Chondrocyte (in vitro differentiated cells): ENCODE measurements at regions not wholly inside any gene's neighbourhood (a gene's known extent, or its start where the extent isn't known, plus 50 kb on each side); places are given as distances from the start of the nearest gene placed in this dataset.

ENCODE experiments used
- DNase-seq: peaks from one replicate; pipeline ENCODE4 v3.0.0; 2021; ENCODE audit warnings: mixed read lengths, low spot score
- H3K27ac Mint-ChIP-seq: one replicate; pipeline ENCODE4 v1.8.0; 2021; ENCODE audit warnings: mild to moderate bottlenecking, moderate library complexity, mixed read lengths; ENCODE audit not compliant: unreplicated experiment
- H3K27me3 Mint-ChIP-seq: 2 replicates; pipeline ENCODE4 v1.8.0; 2021; ENCODE audit warnings: low read depth, mixed read lengths
- H3K36me3 Mint-ChIP-seq: 2 replicates; pipeline ENCODE4 v1.8.0; 2021; ENCODE audit warnings: low read depth, mixed read lengths
- H3K4me1 Mint-ChIP-seq: 2 replicates; pipeline ENCODE4 v1.8.0; 2021; ENCODE audit warnings: low read depth, mild to moderate bottlenecking, mixed read lengths
- H3K4me3 Mint-ChIP-seq: one replicate; pipeline ENCODE4 v1.8.0; 2021; ENCODE audit warnings: mild to moderate bottlenecking, moderate library complexity, mixed read lengths; ENCODE audit not compliant: unreplicated experiment
- H3K9me3 Mint-ChIP-seq: 2 replicates; pipeline ENCODE4 v1.8.0; 2021; ENCODE audit warnings: low read depth, mixed read lengths
- CTCF ChIP-seq: fragments of 200-600 bp; sonication (generic); IDR thresholded peaks from 2 replicates; pipeline ENCODE4 v1.5.0; 2021; ENCODE audit warnings: antibody characterized with exemption, mild to moderate bottlenecking, moderate library complexity

- H3K9me3 Mint-ChIP-seq, result no peaks in the 10 kb centered on the region
- no peak for DNase-seq
- no peaks in the 10 kb centered on the region for H3K36me3 Mint-ChIP-seq
- no peaks in the 10 kb centered on the region for H3K27me3 Mint-ChIP-seq
- TF ChIP-seq CTCF, result no peak
- H3K4me3 Mint-ChIP-seq, result no peak overlapping the region
- no peak overlapping the region for H3K27ac Mint-ChIP-seq
- H3K4me1 Mint-ChIP-seq, result no peaks in the 10 kb centered on the region
Observed at GRCh38 chr13:27014406-27015359, 156.9 kb downstream of the USP12 start.

GRCh38 chr13:27012482-27013197 lies 159.0 kb downstream of the USP12 start:
- Mint-ChIP-seq H3K4me1 (no peaks in the 10 kb centered on the region), H3K36me3 (no peaks in the 10 kb centered on the region), H3K9me3 (no peaks in the 10 kb centered on the region), H3K27me3 (peaks cover 1% of the 10 kb centered on the region), H3K4me3 (no peak overlapping the region), H3K27ac (no peak overlapping the region)
- no peak for DNase-seq
- TF ChIP-seq CTCF, result no peak

GRCh38 chr13:27011661-27012060 lies 159.9 kb downstream of the USP12 start:
- Mint-ChIP-seq H3K4me3 (no peak overlapping the region), H3K27me3 (peaks cover 8% of the 10 kb centered on the region), H3K9me3 (no peaks in the 10 kb centered on the region), H3K4me1 (peaks cover 7% of the 10 kb centered on the region), H3K27ac (no peak overlapping the region), H3K36me3 (no peaks in the 10 kb centered on the region)
- DNase-seq, result no peak
- TF ChIP-seq CTCF, result no peak

GRCh38 chr13:27008733-27009132 lies 162.9 kb downstream of the USP12 start:
- Mint-ChIP-seq H3K4me3 (no peak overlapping the region), H3K27me3 (peaks cover 10% of the 10 kb centered on the region), H3K27ac (no peak overlapping the region), H3K4me1 (peaks cover 25% of the 10 kb centered on the region), H3K36me3 (no peaks in the 10 kb centered on the region), H3K9me3 (peaks cover 3% of the 10 kb centered on the region)
- TF ChIP-seq CTCF, result no peak
- DNase-seq, result no peak

- Mint-ChIP-seq H3K4me3 (peak overlapping the region; percentile 68), H3K27ac (no peak overlapping the region), H3K4me1 (peaks cover 25% of the 10 kb centered on the region), H3K9me3 (peaks cover 15% of the 10 kb centered on the region), H3K36me3 (no peaks in the 10 kb centered on the region), H3K27me3 (peaks cover 10% of the 10 kb centered on the region)
- TF ChIP-seq CTCF, result no peak
- DNase-seq, result no peak
Observed at GRCh38 chr13:27007166-27007565, 164.4 kb downstream of the USP12 start.
